Lung (tissue), 11 donors: ENCODE measurements at regions not wholly inside any gene's neighbourhood (a gene's known extent, or its start where the extent isn't known, plus 50 kb on each side); places are given as distances from the start of the nearest gene placed in this dataset.
A peak's percentile ranks its signal among the peaks of the same experiment; 100 is the strongest.

Experiments used
- ATAC-seq: fragments of 200-7000 bp; cut with Tn5 transposase; one replicate; pipeline ENCODE4 v1.9.1; 2020; ENCODE audit warnings: moderate number of reproducible peaks; ENCODE audit not compliant: insufficient read depth, low FRiP score
- DNase-seq, 3 donors: peaks; one replicate each; pipeline ENCODE4 v3.0.0-alpha.2; 2013 to 2017
- H3K27ac ChIP-seq, 2 donors: one replicate each; pipeline ENCODE4 v1.5.1; 2013; ENCODE audit warnings: mild to moderate bottlenecking in 2 of 2, moderate library complexity in 2 of 2, control low read depth in 1 of 2, inconsistent platforms in 1 of 2, low read depth in 1 of 2, low read length in 1 of 2
- H3K27me3 ChIP-seq, 3 donors: one replicate each; pipeline ENCODE4 v1.5.1; 2013; ENCODE audit warnings: low read length in 2 of 3; ENCODE audit not compliant: control insufficient read depth in 3 of 3, insufficient read depth in 3 of 3
- H3K36me3 ChIP-seq, 4 donors: one replicate each; pipeline ENCODE4 v1.5.1; 2013; ENCODE audit warnings: low read length in 4 of 4, mild to moderate bottlenecking in 1 of 4, moderate library complexity in 1 of 4; ENCODE audit not compliant: control insufficient read depth in 4 of 4, insufficient read depth in 4 of 4
- H3K4me1 ChIP-seq, 5 donors: one replicate each; pipeline ENCODE4 v1.5.1; 2013; ENCODE audit warnings: low read length in 5 of 5, mild to moderate bottlenecking in 2 of 5, moderate library complexity in 1 of 5; ENCODE audit not compliant: control insufficient read depth in 5 of 5, insufficient read depth in 5 of 5
- H3K4me3 ChIP-seq: one replicate; pipeline ENCODE4 v1.5.1; 2013; ENCODE audit warnings: mild to moderate bottlenecking, control low read depth, moderate library complexity
- H3K9ac ChIP-seq, 2 donors: one replicate each; pipeline ENCODE4 v1.5.1; 2013; ENCODE audit warnings: low read length in 2 of 2, control low read depth in 1 of 2; ENCODE audit not compliant: insufficient read depth in 1 of 2
- H3K9me3 ChIP-seq, 4 donors: one replicate each; pipeline ENCODE4 v1.5.1; 2013; ENCODE audit warnings: low read length in 3 of 4, mild to moderate bottlenecking in 1 of 4, moderate library complexity in 1 of 4; ENCODE audit not compliant: control insufficient read depth in 4 of 4, insufficient read depth in 3 of 4
- WGBS, 2 donors: extraction: QIAGEN DNeasy Blood & Tissue Kit; methylation state at CpG; one replicate each; pipeline ENCODE4 v1.1.7; 2013; 5-methylcytosine and 5-hydroxymethylcytosine counted together
- TF ChIP-seq, protein P1 (sequence below): IDR thresholded peaks from 2 replicates; pipeline ENCODE4 v1.5.1; 2012; ENCODE audit warnings: mild to moderate bottlenecking; ENCODE audit errors: control extremely low read depth, extremely low read depth
- donor health status: control.
- donor health status: control.
- donor health status: Bipolar disorder and iron deficiency.
- donor health status: healthy.
- donor health status: DM: yes; HTN: yes; CAD: no.

DNA sequence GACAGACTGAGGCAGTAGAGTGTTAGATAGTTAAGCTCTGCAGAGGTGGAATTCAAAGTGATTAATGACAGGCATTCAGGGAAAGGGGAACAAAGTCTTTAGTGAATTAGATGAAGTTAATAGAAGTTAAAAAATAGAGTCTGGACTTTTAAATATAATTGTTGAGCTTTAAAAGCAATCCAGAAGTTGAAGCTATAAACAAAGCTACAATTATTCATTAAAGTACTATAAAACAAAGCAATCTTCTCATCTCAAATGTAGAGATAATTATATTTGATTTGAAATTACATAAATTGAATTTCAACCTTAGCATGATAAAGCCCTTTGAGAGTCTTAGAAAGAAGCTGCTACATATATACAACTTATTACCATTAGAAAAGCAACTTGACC is 710.6 kb downstream of the MRPL39 start:
- no peak overlapping the region for H3K4me3 ChIP-seq
- TF ChIP-seq, protein P1, sequence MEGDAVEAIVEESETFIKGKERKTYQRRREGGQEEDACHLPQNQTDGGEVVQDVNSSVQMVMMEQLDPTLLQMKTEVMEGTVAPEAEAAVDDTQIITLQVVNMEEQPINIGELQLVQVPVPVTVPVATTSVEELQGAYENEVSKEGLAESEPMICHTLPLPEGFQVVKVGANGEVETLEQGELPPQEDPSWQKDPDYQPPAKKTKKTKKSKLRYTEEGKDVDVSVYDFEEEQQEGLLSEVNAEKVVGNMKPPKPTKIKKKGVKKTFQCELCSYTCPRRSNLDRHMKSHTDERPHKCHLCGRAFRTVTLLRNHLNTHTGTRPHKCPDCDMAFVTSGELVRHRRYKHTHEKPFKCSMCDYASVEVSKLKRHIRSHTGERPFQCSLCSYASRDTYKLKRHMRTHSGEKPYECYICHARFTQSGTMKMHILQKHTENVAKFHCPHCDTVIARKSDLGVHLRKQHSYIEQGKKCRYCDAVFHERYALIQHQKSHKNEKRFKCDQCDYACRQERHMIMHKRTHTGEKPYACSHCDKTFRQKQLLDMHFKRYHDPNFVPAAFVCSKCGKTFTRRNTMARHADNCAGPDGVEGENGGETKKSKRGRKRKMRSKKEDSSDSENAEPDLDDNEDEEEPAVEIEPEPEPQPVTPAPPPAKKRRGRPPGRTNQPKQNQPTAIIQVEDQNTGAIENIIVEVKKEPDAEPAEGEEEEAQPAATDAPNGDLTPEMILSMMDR = no peak
- DNase-seq (no peak), ATAC-seq (no peak)
- no peaks in the 10 kb centered on the region for H3K27me3 ChIP-seq
- H3K9ac ChIP-seq = no peak overlapping the region
- no peak overlapping the region for H3K27ac ChIP-seq
- no peaks in the 10 kb centered on the region for H3K36me3 ChIP-seq
- H3K9me3 ChIP-seq = no peaks in the 10 kb centered on the region
- peaks cover 0 to 16% (median 0%) of the 10 kb centered on the region in 5 donors for H3K4me1 ChIP-seq

DNA sequence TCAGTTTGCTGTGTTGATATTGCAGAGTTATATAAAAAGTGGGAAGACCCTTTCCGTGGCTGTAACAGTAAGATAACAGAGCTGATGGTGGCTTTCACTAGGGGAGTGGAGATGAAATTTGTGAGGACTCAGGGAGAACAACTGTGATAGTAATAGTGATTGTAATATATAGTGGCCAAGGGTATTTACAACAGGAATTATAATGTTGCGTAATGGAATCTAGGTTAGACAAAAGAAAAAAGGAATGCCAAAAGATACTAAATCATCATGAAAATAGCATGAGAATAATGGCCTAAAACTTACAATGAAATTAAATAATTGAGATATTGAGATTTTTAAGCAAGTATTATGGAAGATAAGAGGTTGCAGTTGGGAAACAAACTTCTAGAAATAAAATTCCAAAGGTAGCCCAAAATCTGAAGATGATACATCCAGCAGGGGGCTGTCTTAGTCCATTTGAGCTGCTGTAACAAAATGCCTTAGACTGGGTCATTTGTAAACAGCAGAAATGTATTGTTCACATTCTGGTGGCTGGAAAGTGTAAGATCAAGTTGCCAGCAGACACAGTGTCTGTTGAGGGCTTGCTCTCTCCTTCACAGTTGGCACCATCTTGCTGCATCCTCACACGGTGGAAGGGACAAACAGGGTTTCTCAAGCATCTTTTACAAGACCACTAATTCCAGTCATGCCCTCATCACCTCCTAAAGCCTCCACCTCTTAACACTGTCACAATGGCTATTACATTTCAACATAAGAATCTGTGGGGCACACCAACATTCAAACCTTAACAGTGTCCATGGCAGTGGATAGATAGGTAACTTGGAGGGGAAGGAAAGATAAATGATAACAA is 711.2 kb downstream of the MRPL39 start:
- peak in 2 of 3 donors; percentile 51 to 53 for DNase-seq
- H3K9me3 ChIP-seq = no peaks in the 10 kb centered on the region
- H3K36me3 ChIP-seq = no peaks in the 10 kb centered on the region
- ATAC-seq = no peak
- WGBS, 2 donors = 71 to 86% methylated on average over 3 of the region's 3 CpGs
- H3K4me3 ChIP-seq = no peak overlapping the region
- no peaks in the 10 kb centered on the region for H3K27me3 ChIP-seq
- peaks cover 0 to 16% (median 0%) of the 10 kb centered on the region in 5 donors for H3K4me1 ChIP-seq
- no peak overlapping the region for H3K27ac ChIP-seq
- TF ChIP-seq, protein P1 = no peak
- no peak overlapping the region for H3K9ac ChIP-seq

DNA sequence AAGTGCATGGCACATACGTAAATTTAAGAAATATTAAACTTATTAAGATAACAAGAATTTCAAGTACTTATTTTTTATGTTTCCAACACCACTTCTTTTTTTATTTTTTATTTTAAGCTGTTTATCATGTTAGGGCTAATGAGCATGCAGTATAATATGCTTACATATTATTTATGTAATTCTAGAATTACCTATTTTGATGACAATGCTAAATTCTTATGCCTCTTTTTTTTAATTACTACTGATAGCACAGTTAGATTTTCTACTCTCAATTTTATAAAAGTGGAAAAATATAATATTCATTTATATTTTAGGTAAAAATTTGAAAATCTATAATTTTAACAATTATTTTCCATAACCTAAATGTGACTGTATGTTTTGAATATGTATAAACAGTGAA is 713.0 kb downstream of the MRPL39 start:
- H3K27ac ChIP-seq = no peak overlapping the region
- DNase-seq (no peak), ATAC-seq (no peak)
- TF ChIP-seq, protein P1 = no peak
- H3K9ac ChIP-seq = no peak overlapping the region
- no peaks in the 10 kb centered on the region for H3K27me3 ChIP-seq
- no peak overlapping the region for H3K4me3 ChIP-seq
- peaks cover 0 to 16% (median 0%) of the 10 kb centered on the region in 5 donors for H3K4me1 ChIP-seq
- WGBS, 2 donors = 86 to 96% methylated on average over 1 of the region's 1 CpG
- H3K9me3 ChIP-seq = no peaks in the 10 kb centered on the region
- H3K36me3 ChIP-seq = no peaks in the 10 kb centered on the region
